Sigmoid colon (tissue), 4 donors: ENCODE measurements at regions not wholly inside any gene's neighbourhood (a gene's known extent, or its start where the extent isn't known, plus 50 kb on each side); places are given as distances from the start of the nearest gene placed in this dataset.

Source experiments
- EP300 ChIP-seq, 4 donors: sonication (generic); formaldehyde crosslinking; IDR thresholded peaks; one replicate each; pipeline ENCODE4 v1.6.1; 2017; ENCODE audit warnings: antibody characterized with exemption in 4 of 4
- POLR2A ChIP-seq, 2 donors: fragments of 450-650 bp; IDR thresholded peaks; one replicate each; pipeline ENCODE4 v1.6.1; 2016; ENCODE audit warnings: antibody characterized with exemption in 2 of 2, mild to moderate bottlenecking in 2 of 2, moderate library complexity in 2 of 2
- TF ChIP-seq, protein P1 (sequence below), 4 experiments: fragments of 450-650 bp in 3 of 4; fragments of 200-600 bp in 1 of 4; IDR thresholded peaks; one replicate each; pipeline ENCODE4 v1.5.1; 2016 to 2019; ENCODE audit warnings: antibody characterized with exemption in 4 of 4, mild to moderate bottlenecking in 3 of 4, moderate library complexity in 2 of 4

- TF ChIP-seq, protein P1, sequence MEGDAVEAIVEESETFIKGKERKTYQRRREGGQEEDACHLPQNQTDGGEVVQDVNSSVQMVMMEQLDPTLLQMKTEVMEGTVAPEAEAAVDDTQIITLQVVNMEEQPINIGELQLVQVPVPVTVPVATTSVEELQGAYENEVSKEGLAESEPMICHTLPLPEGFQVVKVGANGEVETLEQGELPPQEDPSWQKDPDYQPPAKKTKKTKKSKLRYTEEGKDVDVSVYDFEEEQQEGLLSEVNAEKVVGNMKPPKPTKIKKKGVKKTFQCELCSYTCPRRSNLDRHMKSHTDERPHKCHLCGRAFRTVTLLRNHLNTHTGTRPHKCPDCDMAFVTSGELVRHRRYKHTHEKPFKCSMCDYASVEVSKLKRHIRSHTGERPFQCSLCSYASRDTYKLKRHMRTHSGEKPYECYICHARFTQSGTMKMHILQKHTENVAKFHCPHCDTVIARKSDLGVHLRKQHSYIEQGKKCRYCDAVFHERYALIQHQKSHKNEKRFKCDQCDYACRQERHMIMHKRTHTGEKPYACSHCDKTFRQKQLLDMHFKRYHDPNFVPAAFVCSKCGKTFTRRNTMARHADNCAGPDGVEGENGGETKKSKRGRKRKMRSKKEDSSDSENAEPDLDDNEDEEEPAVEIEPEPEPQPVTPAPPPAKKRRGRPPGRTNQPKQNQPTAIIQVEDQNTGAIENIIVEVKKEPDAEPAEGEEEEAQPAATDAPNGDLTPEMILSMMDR (IDR thresholded peaks at IDR 0.05) = no peak
- TF ChIP-seq POLR2A (IDR thresholded peaks at IDR 0.05) = no peak
- no peak for TF ChIP-seq EP300 (IDR thresholded peaks at IDR 0.05)
Measured at GRCh38 chrX:138534410-138534809, 177.1 kb downstream of the FGF13 start.
